Kidney epithelial cell (primary cell): ENCODE measurements at regions not wholly inside any gene's neighbourhood (a gene's known extent, or its start where the extent isn't known, plus 50 kb on each side); places are given as distances from the start of the nearest gene placed in this dataset.
A peak's percentile ranks its signal among the peaks of the same experiment; 100 is the strongest.

Source experiments
- DNase-seq: peaks from one replicate; pipeline ENCODE4 v3.0.0-alpha.2; 2010; ENCODE audit warnings: low read depth
- H3K27me3 ChIP-seq: 2 replicates; pipeline ENCODE4 v1.6.0; 2011; ENCODE audit warnings: low read length; ENCODE audit not compliant: control insufficient read depth, insufficient read depth
- H3K36me3 ChIP-seq: 2 replicates; pipeline ENCODE4 v1.5.1; 2011; ENCODE audit warnings: low read length; ENCODE audit not compliant: control insufficient read depth, insufficient read depth
- H3K4me3 ChIP-seq: 2 replicates; pipeline ENCODE4 v1.5.1; 2011; ENCODE audit warnings: low read depth, mild to moderate bottlenecking, control low read depth, low read length
- CTCF ChIP-seq: IDR thresholded peaks from 2 replicates; pipeline ENCODE4 v1.5.1; 2011; ENCODE audit warnings: mild to moderate bottlenecking, moderate library complexity, low read length, control low read depth, inconsistent platforms; ENCODE audit not compliant: insufficient read depth, poor library complexity, severe bottlenecking

GRCh38 chr12:94832780-94833681, 170.5 kb downstream of the NDUFA12 start:
- Histone ChIP-seq H3K36me3 (no peaks in the 10 kb centered on the region), H3K4me3 (no peak overlapping the region), H3K27me3 (no peaks in the 10 kb centered on the region)
- peak; percentile 44 for DNase-seq
- no peak for TF ChIP-seq CTCF

DNA sequence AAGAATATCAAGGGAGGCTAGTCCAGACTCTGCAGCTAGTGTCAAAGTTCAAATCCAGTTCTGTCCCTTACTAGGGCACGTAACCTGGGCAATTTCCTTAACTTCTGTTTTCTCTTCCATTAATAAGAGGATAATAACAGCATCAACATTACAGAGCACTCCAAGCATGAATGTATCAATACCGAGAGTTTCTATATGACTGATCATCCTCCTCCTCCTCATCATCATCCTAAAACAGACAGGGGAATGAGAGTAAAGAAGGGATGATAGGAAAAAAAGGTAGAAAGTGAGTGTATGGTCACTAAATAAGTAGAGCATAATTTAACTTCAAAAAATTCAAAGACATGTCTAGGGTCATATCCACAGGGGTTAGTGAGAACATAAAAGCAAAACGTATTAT, 171.4 kb downstream of the NDUFA12 start:
- Histone ChIP-seq H3K27me3 (no peaks in the 10 kb centered on the region), H3K4me3 (no peak overlapping the region), H3K36me3 (no peaks in the 10 kb centered on the region)
- DNase-seq: no peak
- no peak for TF ChIP-seq CTCF

- no peak for DNase-seq
- Histone ChIP-seq H3K27me3 (no peaks in the 10 kb centered on the region), H3K36me3 (no peaks in the 10 kb centered on the region), H3K4me3 (no peak overlapping the region)
- no peak for TF ChIP-seq CTCF
Measured at GRCh38 chr12:94831081-94831751, 172.3 kb downstream of the NDUFA12 start.

DNA sequence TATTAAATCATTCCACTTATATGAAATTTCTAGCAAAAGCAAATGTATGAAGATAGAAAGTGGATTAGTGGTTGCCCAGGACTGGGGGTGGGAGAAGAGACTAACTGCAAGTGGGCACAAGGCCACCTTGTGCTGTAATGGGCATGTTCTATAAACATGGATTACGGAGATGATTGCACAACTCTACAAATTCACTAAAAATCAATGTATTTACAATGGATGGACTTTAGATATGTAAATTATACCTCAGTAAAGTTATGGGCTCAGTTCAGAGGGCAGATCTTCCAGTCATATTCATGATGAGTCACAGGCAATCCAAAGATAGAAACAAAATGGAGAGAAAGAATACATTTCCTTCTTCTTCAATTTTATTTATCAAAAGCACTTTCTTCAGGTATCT, 173.9 kb downstream of the NDUFA12 start:
- H3K36me3 ChIP-seq: no peaks in the 10 kb centered on the region
- H3K4me3 ChIP-seq: no peak overlapping the region
- no peak for DNase-seq
- TF ChIP-seq CTCF: no peak
- H3K27me3 ChIP-seq: no peaks in the 10 kb centered on the region

DNA sequence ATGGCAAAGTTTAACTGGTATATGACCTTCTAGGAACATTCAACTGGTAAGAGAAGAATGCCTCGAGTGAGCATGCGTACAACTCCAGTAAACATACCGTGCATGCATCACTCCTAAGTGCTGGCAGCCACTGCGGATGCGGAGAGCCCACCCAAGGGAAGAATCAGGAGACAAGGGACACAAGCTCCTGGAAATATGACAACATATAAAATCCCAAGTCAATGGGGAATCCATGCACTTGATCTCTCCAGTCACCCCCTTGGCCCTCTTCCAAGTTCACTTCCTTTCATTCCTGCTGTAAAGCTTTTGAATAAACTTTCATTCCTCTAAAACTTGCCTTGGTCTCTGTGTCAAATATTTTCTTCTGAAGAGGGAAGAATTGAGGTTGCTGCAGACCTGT, 168.7 kb upstream of the TMCC3 start:
- no peak for TF ChIP-seq CTCF
- Histone ChIP-seq H3K4me3 (no peak overlapping the region), H3K36me3 (no peaks in the 10 kb centered on the region), H3K27me3 (no peaks in the 10 kb centered on the region)
- DNase-seq: no peak
